Spleen (tissue), 11 donors: ENCODE measurements at regions not wholly inside any gene's neighbourhood (a gene's known extent, or its start where the extent isn't known, plus 50 kb on each side); places are given as distances from the start of the nearest gene placed in this dataset.

Experiments
- DNase-seq: peaks from one replicate; pipeline ENCODE4 v3.0.0-alpha.2; 2020
- H3K27ac ChIP-seq, 8 donors: fragments of 200-600 bp; sonication (generic) in 7 of 8; 1 replicate in 4 of 8; 2 replicates in 4 of 8; pipeline versions ENCODE4 v1.5.0 to v1.8.0; 2016 to 2021; ENCODE audit warnings: inconsistent platforms in 4 of 8, mild to moderate bottlenecking in 4 of 8, moderate library complexity in 1 of 8
- H3K27me3 ChIP-seq, 7 donors: fragments of 200-600 bp; sonication (generic) in 6 of 7; replicated peaks in 1 of 7; 1 replicate in 4 of 7; 2 replicates in 3 of 7; pipeline versions ENCODE4 v1.5.0 to v1.8.0; 2016 to 2021; ENCODE audit warnings: inconsistent platforms in 3 of 7, mild to moderate bottlenecking in 1 of 7
- H3K36me3 ChIP-seq, 6 donors: fragments of 200-600 bp; sonication (generic) in 5 of 6; 1 replicate in 4 of 6; 2 replicates in 2 of 6; pipeline versions ENCODE4 v1.5.0 to v1.8.0; 2016 to 2021; ENCODE audit warnings: inconsistent platforms in 2 of 6
- H3K4me1 ChIP-seq, 6 donors: fragments of 200-600 bp; sonication (generic) in 5 of 6; 1 replicate in 3 of 6; 2 replicates in 3 of 6; pipeline versions ENCODE4 v1.5.0 to v1.8.0; 2016 to 2021; ENCODE audit warnings: inconsistent platforms in 3 of 6
- H3K4me3 ChIP-seq, 8 donors: fragments of 200-600 bp; sonication (generic) in 7 of 8; 1 replicate in 4 of 8; 2 replicates in 4 of 8; pipeline versions ENCODE4 v1.5.0 to v1.8.0; 2016 to 2021; ENCODE audit warnings: inconsistent platforms in 4 of 8, mild to moderate bottlenecking in 4 of 8, moderate library complexity in 2 of 8
- H3K9me3 ChIP-seq, 8 donors: fragments of 200-600 bp; sonication (generic) in 7 of 8; 1 replicate in 4 of 8; 2 replicates in 4 of 8; pipeline versions ENCODE4 v1.5.0 to v1.8.0; 2016 to 2021; ENCODE audit warnings: inconsistent platforms in 4 of 8
- POLR2A ChIP-seq, 3 donors: fragments of 450-650 bp; IDR thresholded peaks; one replicate each; pipeline ENCODE4 v1.5.1; 2017; ENCODE audit warnings: antibody characterized with exemption in 3 of 3, mild to moderate bottlenecking in 1 of 3
- POLR2AphosphoS5 ChIP-seq, 3 donors: sonication (generic); formaldehyde crosslinking; IDR thresholded peaks; one replicate each; pipeline ENCODE4 v1.5.1; 2017; ENCODE audit warnings: antibody characterized with exemption in 3 of 3
- WGBS, 5 donors: extraction: QIAGEN DNeasy Blood & Tissue Kit in 3 of 5; methylation state at CpG; one replicate each; pipeline versions ENCODE4 v1.1.5 to v1.1.7; 2013 to 2018; 5-methylcytosine and 5-hydroxymethylcytosine counted together
- intact Hi-C: fragments of 100-400 bp; cut with DNase I; formaldehyde crosslinking; loops from one replicate; pipeline ENCODE4 v1.15.0; 2023; ENCODE audit warnings: low total_unique reads
- TF ChIP-seq, protein P1 (sequence below), 11 experiments: fragments of 200-600 bp in 7 of 11; fragments of 450-650 bp in 4 of 11; sonication (generic) in 4 of 11; IDR thresholded peaks in 8 of 11; conservative IDR thresholded peaks in 3 of 11; 1 replicate in 7 of 11; 2 replicates in 4 of 11; pipeline versions ENCODE4 v1.4.0 to v1.8.0; 2016 to 2021; ENCODE audit warnings: antibody characterized with exemption in 11 of 11, inconsistent platforms in 4 of 11, mild to moderate bottlenecking in 1 of 11
- donor health status: healthy with polysubstance abuse.
- donor health status: DM: no; HTN: no; CAD: no; lungs with moderate emphysema.
- donor health status: DM: no; HTN: no; CAD: no.
- donor health status: Bipolar disorder and iron deficiency.
- donor health status: healthy.
- donor health status: DM: no; HTN: no; CAD: no.
- donor health status: DM: yes; HTN: yes; CAD: no.

- DNase-seq: no peak
- TF ChIP-seq POLR2A (IDR thresholded peaks at IDR 0.05) (no peak), POLR2AphosphoS5 (IDR thresholded peaks at IDR 0.05) (no peak)
- TF ChIP-seq, protein P1, sequence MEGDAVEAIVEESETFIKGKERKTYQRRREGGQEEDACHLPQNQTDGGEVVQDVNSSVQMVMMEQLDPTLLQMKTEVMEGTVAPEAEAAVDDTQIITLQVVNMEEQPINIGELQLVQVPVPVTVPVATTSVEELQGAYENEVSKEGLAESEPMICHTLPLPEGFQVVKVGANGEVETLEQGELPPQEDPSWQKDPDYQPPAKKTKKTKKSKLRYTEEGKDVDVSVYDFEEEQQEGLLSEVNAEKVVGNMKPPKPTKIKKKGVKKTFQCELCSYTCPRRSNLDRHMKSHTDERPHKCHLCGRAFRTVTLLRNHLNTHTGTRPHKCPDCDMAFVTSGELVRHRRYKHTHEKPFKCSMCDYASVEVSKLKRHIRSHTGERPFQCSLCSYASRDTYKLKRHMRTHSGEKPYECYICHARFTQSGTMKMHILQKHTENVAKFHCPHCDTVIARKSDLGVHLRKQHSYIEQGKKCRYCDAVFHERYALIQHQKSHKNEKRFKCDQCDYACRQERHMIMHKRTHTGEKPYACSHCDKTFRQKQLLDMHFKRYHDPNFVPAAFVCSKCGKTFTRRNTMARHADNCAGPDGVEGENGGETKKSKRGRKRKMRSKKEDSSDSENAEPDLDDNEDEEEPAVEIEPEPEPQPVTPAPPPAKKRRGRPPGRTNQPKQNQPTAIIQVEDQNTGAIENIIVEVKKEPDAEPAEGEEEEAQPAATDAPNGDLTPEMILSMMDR (IDR thresholded peaks at IDR 0.05 in 8 of 11, conservative IDR thresholded peaks at IDR 0.05 in 3 of 11): no peak
- Histone ChIP-seq H3K9me3 (no peaks in the 10 kb centered on the region), H3K4me3 (no peak overlapping the region), H3K36me3 (no peaks in the 10 kb centered on the region), H3K27me3 (no peaks in the 10 kb centered on the region), H3K4me1 (no peaks in the 10 kb centered on the region), H3K27ac (no peak overlapping the region)
- intact Hi-C loops: no loop called here
- 70 to 90% (median 80%) methylated on average over 3 of the region's 3 CpGs for WGBS, 5 donors
These were observed 1658.6 kb upstream of the MIR17HG start for GRCh38 chr13:89688918-89689317.

DNA sequence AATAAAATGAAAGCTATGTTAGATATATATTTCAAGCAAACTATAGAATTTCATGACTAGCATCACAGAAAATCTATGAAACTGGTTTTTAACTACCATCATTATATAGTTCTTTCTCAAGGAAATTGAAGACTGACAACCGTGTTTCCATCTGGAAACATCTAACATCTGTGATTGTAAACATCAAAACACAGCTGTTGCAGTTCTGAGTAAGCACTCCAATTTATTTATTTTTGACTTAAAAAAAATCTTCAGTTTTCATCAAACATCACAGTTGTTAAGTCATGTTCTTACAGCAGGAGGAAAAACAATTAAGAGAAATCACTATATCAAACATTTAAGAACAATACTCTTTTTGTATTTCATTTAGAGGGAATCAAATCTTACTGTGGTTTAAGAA lies 1653.0 kb upstream of the MIR17HG start:
- Histone ChIP-seq H3K4me3 (no peak overlapping the region), H3K27ac (no peak overlapping the region), H3K27me3 (no peaks in the 10 kb centered on the region), H3K4me1 (no peaks in the 10 kb centered on the region), H3K9me3 (no peaks in the 10 kb centered on the region), H3K36me3 (no peaks in the 10 kb centered on the region)
- no peak for DNase-seq
- 55 to 73% (median 72%) methylated on average over 1 of the region's 1 CpG for WGBS, 5 donors
- intact Hi-C loops: no loop called here
- TF ChIP-seq, protein P1 (IDR thresholded peaks at IDR 0.05 in 8 of 11, conservative IDR thresholded peaks at IDR 0.05 in 3 of 11): no peak
- TF ChIP-seq POLR2AphosphoS5 (IDR thresholded peaks at IDR 0.05) (no peak), POLR2A (IDR thresholded peaks at IDR 0.05) (no peak)

DNA sequence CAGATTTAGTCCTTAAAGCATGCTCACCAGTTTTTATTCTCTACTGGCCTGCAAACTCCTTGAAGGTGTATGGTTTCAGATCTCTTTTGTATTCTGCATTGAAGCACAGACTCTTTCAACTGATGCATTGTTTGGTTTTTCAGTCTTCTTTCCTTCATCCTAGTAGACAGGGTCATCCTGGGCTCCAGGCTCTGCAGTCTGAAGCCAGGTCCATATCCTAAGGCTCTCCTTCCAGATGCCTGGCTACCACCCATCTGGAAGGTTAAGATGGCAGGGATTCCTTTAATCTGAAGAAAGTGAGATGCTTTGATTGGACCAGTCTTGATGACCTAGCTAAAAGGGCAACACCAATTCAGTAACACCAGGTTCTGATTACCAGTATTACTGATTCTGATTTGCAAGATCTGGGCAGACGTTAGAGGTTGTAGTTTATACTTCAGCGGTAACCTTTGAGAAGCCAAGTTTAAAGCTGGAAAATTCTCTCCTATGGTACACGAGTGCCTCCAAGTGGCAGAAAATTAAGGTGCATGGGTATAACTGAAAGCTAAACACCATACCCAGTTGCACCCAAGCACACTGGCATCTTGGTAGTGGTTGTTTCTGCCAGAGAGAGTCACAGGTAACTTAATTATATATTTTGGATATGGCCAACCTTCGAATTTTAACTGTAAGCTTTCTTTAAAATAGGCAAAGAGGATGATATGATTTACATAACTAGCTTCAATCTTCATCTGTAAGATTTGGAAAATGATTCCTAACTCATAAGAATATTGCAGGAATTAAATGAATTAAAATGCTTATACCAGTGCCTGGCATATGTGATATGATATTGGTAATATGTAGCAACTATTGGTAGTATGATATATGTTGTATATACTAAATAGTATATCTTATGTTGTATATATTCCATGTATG lies 1651.9 kb upstream of the MIR17HG start:
- TF ChIP-seq, protein P1 (IDR thresholded peaks at IDR 0.05 in 8 of 11, conservative IDR thresholded peaks at IDR 0.05 in 3 of 11): peak in 6 of 11 experiments; percentile 12 to 32 (median 22)
- TF ChIP-seq POLR2AphosphoS5 (IDR thresholded peaks at IDR 0.05) (no peak), POLR2A (IDR thresholded peaks at IDR 0.05) (no peak)

GRCh38 chr13:89701913-89702312 lies 1645.6 kb upstream of the MIR17HG start:
- intact Hi-C loops: no loop called here
- DNase-seq: no peak
- Histone ChIP-seq H3K4me1 (no peaks in the 10 kb centered on the region), H3K9me3 (peaks cover 0 to 5% (median 0%) of the 10 kb centered on the region in 8 donors), H3K4me3 (no peak overlapping the region), H3K27ac (no peak overlapping the region), H3K27me3 (no peaks in the 10 kb centered on the region), H3K36me3 (no peaks in the 10 kb centered on the region)
- TF ChIP-seq POLR2AphosphoS5 (IDR thresholded peaks at IDR 0.05) (no peak), POLR2A (IDR thresholded peaks at IDR 0.05) (no peak)
- TF ChIP-seq, protein P1 (IDR thresholded peaks at IDR 0.05 in 8 of 11, conservative IDR thresholded peaks at IDR 0.05 in 3 of 11): no peak
- 84 to 92% (median 88%) methylated on average over 9 of the region's 9 CpGs for WGBS, 5 donors

More for the DNA sequence above, 1651.9 kb upstream of the MIR17HG start:
- no peaks in the 10 kb centered on the region for H3K27me3 ChIP-seq
- 8 to 15% (median 13%) methylated on average over 4 of the region's 4 CpGs for WGBS, 5 donors
- no peaks in the 10 kb centered on the region for H3K4me1 ChIP-seq
- H3K4me3 ChIP-seq: no peak overlapping the region
- intact Hi-C loops: no loop called here
- peaks cover 0 to 3% (median 0%) of the 10 kb centered on the region in 8 donors for H3K9me3 ChIP-seq
- no peak overlapping the region for H3K27ac ChIP-seq
- no peaks in the 10 kb centered on the region for H3K36me3 ChIP-seq
- DNase-seq: no peak
